DND-41 (cell line): ENCODE measurements at regions not wholly inside any gene's neighbourhood (a gene's known extent, or its start where the extent isn't known, plus 50 kb on each side); places are given as distances from the start of the nearest gene placed in this dataset.

Experiments used
- ATAC-seq: fragments of 200-7000 bp; cut with Tn5 transposase; 3 replicates; pipeline ENCODE4 v1.9.1; 2021; ENCODE audit warnings: low read depth; ENCODE audit not compliant: insufficient read depth
- DNase-seq: peaks from one replicate; pipeline ENCODE4 v3.0.0-alpha.2; 2020
- H2AFZ ChIP-seq: 2 replicates; pipeline ENCODE4 v1.6.0; 2012; ENCODE audit warnings: low read depth, low read length
- H3K27ac ChIP-seq: 2 replicates; pipeline ENCODE4 v1.5.1; 2012; ENCODE audit warnings: low read length, inconsistent platforms
- H3K27me3 ChIP-seq: fragments of 200-600 bp; sonication (generic); 2 replicates; pipeline ENCODE4 v1.6.0; 2012; ENCODE audit warnings: low read length, mild to moderate bottlenecking, inconsistent platforms; ENCODE audit not compliant: insufficient read depth, poor library complexity
- H3K36me3 ChIP-seq: 2 replicates; pipeline ENCODE4 v1.5.1; 2012; ENCODE audit warnings: low read length, inconsistent platforms; ENCODE audit not compliant: insufficient read depth
- H3K4me1 ChIP-seq: 2 replicates; pipeline ENCODE4 v1.5.1; 2012; ENCODE audit warnings: mild to moderate bottlenecking, low read length; ENCODE audit not compliant: insufficient read depth
- H3K4me2 ChIP-seq: 2 replicates; pipeline ENCODE4 v1.6.0; 2012; ENCODE audit warnings: mild to moderate bottlenecking, moderate library complexity, low read length, inconsistent platforms; ENCODE audit not compliant: insufficient read depth
- H3K4me3 ChIP-seq, 2 experiments: fragments of 200-600 bp in 1 of 2; shearing (Covaris generic) in 1 of 2; 2 replicates each; pipeline ENCODE4 v1.5.1; 2012 to 2016; ENCODE audit warnings: inconsistent platforms in 2 of 2, low read length in 2 of 2, mild to moderate bottlenecking in 2 of 2, low read depth in 1 of 2, moderate library complexity in 1 of 2
- H3K79me2 ChIP-seq: 2 replicates; pipeline ENCODE4 v1.6.0; 2012; ENCODE audit warnings: low read length, inconsistent platforms; ENCODE audit not compliant: insufficient read depth
- H3K9ac ChIP-seq: 2 replicates; pipeline ENCODE4 v1.6.0; 2012; ENCODE audit warnings: low read depth, mild to moderate bottlenecking, inconsistent platforms, low read length, moderate library complexity
- H3K9me3 ChIP-seq: 2 replicates; pipeline ENCODE4 v1.5.1; 2012; ENCODE audit warnings: low read length, moderate library complexity, mild to moderate bottlenecking, inconsistent platforms; ENCODE audit not compliant: insufficient read depth, severe bottlenecking
- H4K20me1 ChIP-seq: 2 replicates; pipeline ENCODE4 v1.6.0; 2012; ENCODE audit warnings: low read length; ENCODE audit not compliant: insufficient read depth
- CTCF ChIP-seq: IDR thresholded peaks from 2 replicates; pipeline ENCODE4 v1.5.1; 2012; ENCODE audit warnings: borderline replicate concordance, low read length, moderate library complexity, mild to moderate bottlenecking; ENCODE audit not compliant: poor library complexity, severe bottlenecking; ENCODE audit errors: extremely low read depth
- EZH2 ChIP-seq: IDR thresholded peaks from 3 replicates; pipeline ENCODE4 v1.6.1; 2012; ENCODE audit warnings: borderline replicate concordance, low read depth, mild to moderate bottlenecking, moderate library complexity, low read length, inconsistent platforms; ENCODE audit not compliant: severe bottlenecking

- H3K9me3 ChIP-seq = no peaks in the 10 kb centered on the region
- no peak for DNase-seq
- no peak overlapping the region for H3K27ac ChIP-seq
- no peak overlapping the region for H3K4me3 ChIP-seq
- H3K9ac ChIP-seq = no peak overlapping the region
- H3K4me2 ChIP-seq = no peak overlapping the region
- TF ChIP-seq CTCF (no peak), EZH2 (no peak)
- peaks cover 10% of the 10 kb centered on the region for H3K4me1 ChIP-seq
- peaks cover 26% of the 10 kb centered on the region for H3K27me3 ChIP-seq
- no peaks in the 10 kb centered on the region for H3K79me2 ChIP-seq
- no peak for ATAC-seq
- H4K20me1 ChIP-seq = no peaks in the 10 kb centered on the region
- no peaks in the 10 kb centered on the region for H3K36me3 ChIP-seq
- no peak overlapping the region for H2AFZ ChIP-seq
Observed at GRCh38 chr14:21875791-21876190, 202.2 kb upstream of the OR4E1 start.

GRCh38 chr14:21874946-21875345, 201.3 kb upstream of the OR4E1 start:
- peak; percentile 83 for ATAC-seq
- DNase-seq = peak; percentile 30
- H3K9ac ChIP-seq = no peak overlapping the region
- TF ChIP-seq CTCF = no peak
- TF ChIP-seq EZH2 = no peak
- no peaks in the 10 kb centered on the region for H3K36me3 ChIP-seq
- no peaks in the 10 kb centered on the region for H3K79me2 ChIP-seq
- H3K4me1 ChIP-seq = peaks cover 10% of the 10 kb centered on the region
- no peak overlapping the region for H2AFZ ChIP-seq
- H4K20me1 ChIP-seq = no peaks in the 10 kb centered on the region
- no peak overlapping the region for H3K4me2 ChIP-seq
- H3K4me3 ChIP-seq = no peak overlapping the region
- H3K9me3 ChIP-seq = no peaks in the 10 kb centered on the region
- peaks cover 22% of the 10 kb centered on the region for H3K27me3 ChIP-seq
- no peak overlapping the region for H3K27ac ChIP-seq

- Histone ChIP-seq H3K36me3 (no peaks in the 10 kb centered on the region), H3K4me3 (no peak overlapping the region), H3K79me2 (no peaks in the 10 kb centered on the region), H3K9me3 (no peaks in the 10 kb centered on the region), H3K27ac (no peak overlapping the region), H2AFZ (no peak overlapping the region), H3K4me1 (peaks cover 10% of the 10 kb centered on the region), H3K4me2 (no peak overlapping the region), H3K9ac (no peak overlapping the region), H4K20me1 (no peaks in the 10 kb centered on the region), H3K27me3 (peaks cover 22% of the 10 kb centered on the region)
- DNase-seq = peak; percentile 17
- peak; percentile 71 for ATAC-seq
- no peak for TF ChIP-seq EZH2
Observed at GRCh38 chr14:21874167-21874566, 200.5 kb upstream of the OR4E1 start.

GRCh38 chr14:21868442-21869046, 194.9 kb upstream of the OR4E1 start:
- Histone ChIP-seq H3K4me2 (no peak overlapping the region), H3K27ac (no peak overlapping the region), H3K36me3 (no peaks in the 10 kb centered on the region), H3K4me1 (no peaks in the 10 kb centered on the region), H4K20me1 (no peaks in the 10 kb centered on the region), H3K9me3 (no peaks in the 10 kb centered on the region), H3K9ac (no peak overlapping the region), H3K4me3 (no peak overlapping the region), H2AFZ (no peak overlapping the region), H3K79me2 (no peaks in the 10 kb centered on the region), H3K27me3 (peaks cover 21% of the 10 kb centered on the region)
- peak; percentile 68 for DNase-seq
- peak; percentile 98 for ATAC-seq
- TF ChIP-seq EZH2 (no peak), CTCF (peak; percentile 87)
